NCI-H526 treated with DMSO at 0.1 percent for 48 hours (cell line): ENCODE measurements at regions not wholly inside any gene's neighbourhood (a gene's known extent, or its start where the extent isn't known, plus 50 kb on each side); places are given as distances from the start of the nearest gene placed in this dataset.

Source experiments
- DNase-seq: peaks from one replicate; lab custom pipeline; 2025; lab: John Stamatoyannopoulos, UW

GRCh38 chr6:144335311-144335861 lies 50.3 kb downstream of the UTRN start:
- no peak for DNase-seq

GRCh38 chr6:144335914-144336313 lies 50.8 kb downstream of the UTRN start:
- peak; percentile 17 for DNase-seq

- DNase-seq: no peak
These were observed 51.8 kb downstream of the UTRN start for GRCh38 chr6:144336900-144337299.

DNA sequence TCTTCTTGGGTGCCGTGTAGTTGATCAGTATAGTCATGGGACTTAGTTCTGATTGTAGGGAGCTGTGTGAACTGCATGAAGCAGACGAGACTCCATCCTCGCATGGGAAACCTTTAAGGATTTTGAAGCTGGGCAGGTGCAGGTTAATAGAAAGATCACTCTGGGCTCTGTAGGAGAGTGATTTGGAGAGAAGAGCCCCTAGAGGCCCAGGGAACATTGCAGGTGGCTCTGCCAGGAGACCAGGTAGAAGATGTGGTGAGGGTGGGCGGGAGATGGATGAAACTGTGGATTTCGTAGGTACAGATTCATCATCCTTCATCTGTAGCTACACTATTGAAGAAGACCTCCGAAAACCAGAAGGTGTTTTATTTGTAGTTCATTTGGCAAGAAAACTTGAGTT lies 53.3 kb downstream of the UTRN start:
- no peak for DNase-seq

GRCh38 chr6:144338951-144339700 lies 54.0 kb downstream of the UTRN start:
- no peak for DNase-seq

- DNase-seq: no peak
These were observed 54.8 kb downstream of the UTRN start for GRCh38 chr6:144339859-144340452.

- no peak for DNase-seq
These were observed 55.6 kb downstream of the UTRN start for GRCh38 chr6:144340541-144341371.

DNA sequence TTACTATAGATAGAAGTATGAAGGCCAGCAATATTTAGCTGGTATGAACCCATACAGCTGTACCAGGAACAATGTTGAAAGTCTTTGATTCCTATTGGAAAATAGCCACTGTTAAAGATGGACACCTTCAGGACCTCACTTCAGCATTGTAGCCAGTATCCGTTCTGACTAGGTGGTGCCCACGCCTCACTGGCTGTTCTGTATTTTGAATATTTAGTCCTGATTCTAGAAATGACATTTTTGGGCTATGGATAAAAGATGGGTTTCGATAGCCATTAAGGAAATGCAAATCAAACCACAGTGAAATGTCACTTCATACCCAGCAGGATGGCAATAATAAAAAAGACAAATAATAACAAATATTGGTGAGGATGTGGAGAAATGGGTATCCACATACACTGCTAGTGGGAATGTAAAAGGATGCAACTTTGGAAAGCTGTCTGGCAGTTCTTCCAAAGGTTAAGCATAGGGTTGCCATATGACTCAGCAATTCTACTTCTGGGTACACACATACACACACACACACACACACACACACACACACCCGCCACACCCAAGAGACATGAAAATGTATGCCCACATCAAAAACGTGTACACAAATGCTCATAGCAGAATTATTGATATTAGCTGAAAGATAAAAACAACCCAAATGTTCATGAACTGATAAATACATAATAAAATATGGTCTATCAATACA lies 56.8 kb downstream of the UTRN start:
- DNase-seq: no peak

GRCh38 chr6:144343701-144344428 lies 58.7 kb downstream of the UTRN start:
- no peak for DNase-seq

GRCh38 chr6:144344646-144345045 lies 59.5 kb downstream of the UTRN start:
- DNase-seq: no peak

DNA sequence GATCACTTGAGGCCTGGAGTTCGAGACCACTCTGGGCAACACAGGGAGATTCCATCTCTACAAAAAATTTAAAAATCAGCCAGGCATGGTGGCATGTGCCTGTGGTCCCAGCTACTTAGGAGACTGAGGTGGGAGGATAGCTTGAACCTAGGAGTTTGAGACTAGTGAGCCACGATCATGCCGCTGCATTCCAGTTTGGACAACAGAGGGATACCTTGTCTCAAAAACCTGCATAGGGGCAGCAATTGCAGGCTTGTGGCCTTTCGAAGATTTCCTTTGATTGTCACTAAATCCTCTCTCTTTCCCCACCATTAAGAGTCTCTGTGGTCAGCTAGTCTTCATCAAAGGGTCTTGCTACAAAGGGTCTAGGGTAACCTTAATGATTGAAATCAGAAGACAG lies 60.3 kb downstream of the UTRN start:
- DNase-seq: no peak

DNA sequence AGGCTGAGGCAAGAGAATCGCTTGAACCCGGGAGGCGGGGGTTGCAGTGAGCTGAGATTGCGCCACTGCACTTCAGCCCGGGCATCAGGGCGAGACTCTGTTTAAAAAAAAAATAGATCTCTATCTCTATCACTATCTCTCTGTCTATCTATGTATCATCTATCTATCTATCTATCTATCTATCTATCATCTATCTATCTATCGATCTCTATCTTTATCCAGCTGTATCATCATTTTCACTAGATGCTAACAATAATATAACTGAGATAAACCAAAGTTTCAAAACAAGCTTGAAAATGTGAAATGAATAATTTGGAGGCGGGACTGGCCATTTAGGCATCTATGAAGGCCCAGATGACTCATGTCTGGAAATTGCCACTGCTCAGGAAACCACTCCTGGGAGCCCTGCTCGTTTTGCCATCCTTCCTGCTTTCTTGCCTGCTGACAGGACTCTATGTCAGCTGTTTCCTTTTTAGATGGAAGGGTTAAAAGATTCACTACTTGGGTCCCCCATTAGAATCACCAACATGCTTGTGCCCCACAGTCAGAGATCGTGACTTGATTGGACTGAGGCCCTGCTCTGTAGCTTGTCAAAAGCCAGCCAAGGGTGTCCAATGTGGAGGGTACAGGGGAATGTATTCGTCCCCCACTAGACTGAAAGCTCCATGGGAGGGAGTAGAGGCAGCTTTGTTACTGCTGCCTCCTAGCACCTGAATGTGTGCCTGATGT lies 61.7 kb downstream of the UTRN start:
- DNase-seq: no peak

GRCh38 chr6:144347448-144347759 lies 62.3 kb downstream of the UTRN start:
- no peak for DNase-seq

- no peak for DNase-seq
These were observed 62.8 kb downstream of the UTRN start for GRCh38 chr6:144347933-144348332.

DNA sequence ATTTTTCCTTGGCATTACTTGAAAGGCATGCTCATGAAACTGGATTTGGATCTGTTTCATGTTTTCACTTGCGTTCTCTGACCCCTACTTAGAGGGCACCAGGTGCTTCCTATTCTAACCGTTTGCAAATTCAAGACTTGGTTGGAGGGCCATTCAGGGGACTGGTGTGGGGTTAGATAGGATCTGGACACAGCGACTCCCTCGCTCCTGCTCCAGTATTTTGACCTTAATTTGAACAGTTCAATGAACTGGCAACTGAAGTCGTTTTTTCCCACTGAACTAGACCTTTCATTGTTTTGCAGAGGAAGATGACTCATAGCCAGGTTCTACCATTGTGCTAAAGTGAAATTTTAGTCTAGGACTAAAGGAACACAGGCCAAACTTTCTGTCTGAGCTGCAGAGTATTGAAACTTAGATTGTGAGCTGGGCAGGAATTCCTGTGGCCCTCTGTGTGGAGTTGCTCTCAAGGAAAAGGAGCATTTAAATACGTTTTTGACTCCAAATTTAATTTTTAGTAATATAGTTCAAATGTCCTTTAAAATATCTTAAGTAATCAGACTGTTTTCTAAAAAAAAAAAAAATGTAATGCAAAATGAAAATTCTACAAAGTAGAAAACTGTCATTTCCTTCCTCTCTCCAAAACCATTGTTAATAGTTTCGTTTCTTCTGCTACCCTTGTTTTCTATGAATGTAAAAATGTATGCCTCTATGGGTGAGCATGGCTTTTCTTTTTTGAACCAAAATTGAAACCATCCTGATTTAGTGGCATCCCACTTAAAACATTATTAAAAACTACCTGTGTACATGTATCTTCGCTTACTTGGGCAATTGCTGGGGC lies 64.8 kb downstream of the UTRN start:
- DNase-seq: no peak

DNA sequence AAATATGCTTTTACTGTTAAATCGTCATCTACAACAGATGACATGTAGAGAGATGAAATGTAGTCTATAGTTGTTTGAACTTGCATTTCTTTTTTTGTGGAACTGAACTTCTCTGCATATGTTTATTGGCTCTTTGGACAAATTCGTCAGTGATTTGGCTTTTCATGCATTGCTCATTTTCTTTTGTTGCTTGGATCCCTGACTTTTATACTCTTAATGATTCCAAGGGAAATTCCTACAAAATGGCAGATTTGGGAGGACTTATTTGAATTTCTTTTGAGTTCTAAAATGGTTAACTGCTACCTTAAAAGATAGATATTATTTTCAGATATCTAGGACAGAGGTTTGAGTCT lies 65.4 kb downstream of the UTRN start:
- DNase-seq: no peak

DNA sequence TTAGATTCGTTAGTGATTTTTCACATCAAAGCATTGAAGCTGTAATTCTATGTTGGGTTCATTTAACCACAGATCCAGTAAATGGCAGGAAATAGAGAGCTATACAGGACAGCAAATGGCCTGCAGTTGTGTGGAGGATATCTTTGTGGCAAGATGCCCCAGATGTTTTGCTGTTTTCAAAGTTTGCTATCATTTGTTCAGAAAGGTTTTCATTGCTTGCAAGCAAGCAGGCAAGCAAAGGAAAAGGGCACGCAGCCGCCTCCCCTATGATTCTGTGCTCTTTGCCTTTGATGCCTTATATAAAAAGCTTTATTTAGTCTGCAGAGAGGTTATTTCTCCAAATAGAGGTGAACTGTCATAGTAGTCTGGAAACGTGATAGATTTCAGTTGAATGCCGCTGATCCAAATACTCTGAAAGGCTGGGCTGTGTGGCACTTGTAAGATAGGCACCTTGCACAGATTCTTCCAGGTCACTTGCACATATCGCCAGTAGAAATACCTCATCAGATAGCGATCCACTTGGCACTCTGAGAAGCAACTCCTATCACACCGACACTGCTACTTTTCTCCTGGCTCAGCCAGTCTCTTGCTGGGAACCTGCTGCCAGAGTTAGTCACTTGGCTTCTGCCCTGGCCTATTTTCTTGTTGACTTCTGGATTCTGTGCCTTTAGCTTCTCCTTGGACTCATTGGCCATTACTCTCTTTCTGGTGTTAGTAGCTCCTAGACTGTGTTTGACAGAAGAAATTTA lies 66.4 kb downstream of the UTRN start:
- DNase-seq: no peak

- DNase-seq: no peak
These were observed 67.2 kb downstream of the UTRN start for GRCh38 chr6:144352331-144352730.

DNA sequence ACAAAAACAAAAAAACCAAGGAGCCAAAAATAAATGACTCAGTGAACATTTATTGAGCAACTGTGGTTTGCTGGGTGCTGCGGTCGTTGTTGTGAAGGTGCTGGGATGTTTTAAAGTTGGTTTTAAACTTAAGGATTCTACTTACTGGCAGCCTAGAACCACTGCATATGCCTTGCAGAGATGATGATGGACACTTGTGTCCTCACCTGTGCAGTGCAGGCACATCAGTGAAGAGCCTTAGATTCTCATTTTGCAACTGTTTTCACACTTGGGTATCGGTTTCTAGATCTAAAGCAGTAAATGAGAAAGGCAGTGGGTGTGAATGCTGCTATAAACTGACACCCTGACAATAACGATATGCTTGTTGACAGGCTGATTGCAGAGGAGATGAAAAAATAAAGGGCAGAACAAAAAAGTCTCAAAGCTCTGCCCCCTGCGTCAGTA lies 68.8 kb downstream of the UTRN start:
- DNase-seq: no peak
